ENCODE measurements at regions not wholly inside any gene's neighbourhood (a gene's known extent, or its start where the extent isn't known, plus 50 kb on each side); places are given as distances from the start of the nearest gene placed in this dataset.

GRCh38 chr13:62687732-62688131 lies 1272.1 kb upstream of the PCDH20 start (continued):
- TF ChIP-seq CEBPZ (IDR thresholded peaks at IDR 0.05; ENCODE audit: low read length) (no peak), JUN (CRISPR knock-in tag; IDR thresholded peaks at IDR 0.05) (no peak), ZBTB7B (CRISPR knock-in tag; IDR thresholded peaks at IDR 0.05) (no peak), ZNF414 (CRISPR knock-in tag; IDR thresholded peaks at IDR 0.05) (no peak), ZNF124 (CRISPR knock-in tag; IDR thresholded peaks at IDR 0.05) (no peak), THRA (CRISPR knock-in tag; IDR thresholded peaks at IDR 0.05; ENCODE audit: borderline replicate concordance) (no peak), PRDM10 (CRISPR knock-in tag; IDR thresholded peaks at IDR 0.05; ENCODE audit: low read depth) (no peak), ZNF678 (CRISPR knock-in tag; IDR thresholded peaks at IDR 0.05) (no peak), ETV5 (CRISPR knock-in tag; IDR thresholded peaks at IDR 0.05; ENCODE audit: borderline replicate concordance) (no peak)
